ENCODE measurements at regions not wholly inside any gene's neighbourhood (a gene's known extent, or its start where the extent isn't known, plus 50 kb on each side); places are given as distances from the start of the nearest gene placed in this dataset.

DNA sequence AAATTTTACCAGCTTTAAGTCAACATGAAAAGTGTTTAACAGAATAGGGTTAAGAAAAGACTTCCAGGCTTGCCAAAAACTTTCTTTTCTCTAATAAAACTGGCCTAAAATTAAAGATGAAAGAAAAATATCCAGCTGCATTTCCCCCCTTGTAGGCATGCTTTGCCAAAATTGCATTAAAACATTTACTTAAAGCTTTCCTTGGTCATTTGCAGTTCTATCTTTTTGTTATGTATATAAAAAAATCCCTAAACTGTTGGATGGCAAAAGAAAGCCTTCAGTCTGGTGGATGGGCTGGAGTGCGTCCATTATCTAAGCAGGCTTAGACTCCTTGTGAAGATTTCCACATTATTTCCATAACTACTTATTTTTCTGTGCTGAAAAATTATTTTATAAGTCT, 105.4 kb upstream of the DSEL start:
- DNase-seq = no peak

DNA sequence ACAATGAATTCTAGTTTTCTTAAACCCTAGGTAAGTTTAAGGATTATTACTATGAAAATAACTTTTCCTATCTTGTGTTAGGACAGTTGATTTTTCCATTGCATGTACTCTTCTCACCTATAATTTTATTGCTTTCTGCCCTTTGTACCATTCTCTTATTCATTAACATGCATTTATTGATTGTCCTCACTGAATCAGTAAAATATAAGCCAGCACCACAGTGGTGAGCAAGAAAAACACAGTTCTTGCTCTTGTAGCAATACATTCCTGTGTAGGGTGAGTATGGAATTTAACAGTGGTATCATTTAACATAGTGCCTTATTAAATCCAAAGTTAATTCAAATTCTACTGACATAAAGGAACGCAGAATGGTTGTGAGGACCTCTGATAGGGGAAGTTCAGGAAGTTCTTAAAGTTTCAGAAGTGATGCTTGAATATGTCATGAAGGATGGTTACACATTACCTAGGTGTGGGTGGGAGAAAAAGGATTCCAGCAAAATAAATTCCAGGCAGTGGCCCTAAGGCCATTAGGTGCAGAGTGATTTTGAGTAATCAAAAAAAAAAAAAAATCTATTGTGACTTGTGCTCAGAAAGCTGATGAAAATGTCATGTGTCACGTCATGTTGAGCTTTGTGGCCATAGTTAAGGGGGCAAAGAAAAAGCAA, 104.7 kb upstream of the DSEL start:
- no peak for DNase-seq

DNA sequence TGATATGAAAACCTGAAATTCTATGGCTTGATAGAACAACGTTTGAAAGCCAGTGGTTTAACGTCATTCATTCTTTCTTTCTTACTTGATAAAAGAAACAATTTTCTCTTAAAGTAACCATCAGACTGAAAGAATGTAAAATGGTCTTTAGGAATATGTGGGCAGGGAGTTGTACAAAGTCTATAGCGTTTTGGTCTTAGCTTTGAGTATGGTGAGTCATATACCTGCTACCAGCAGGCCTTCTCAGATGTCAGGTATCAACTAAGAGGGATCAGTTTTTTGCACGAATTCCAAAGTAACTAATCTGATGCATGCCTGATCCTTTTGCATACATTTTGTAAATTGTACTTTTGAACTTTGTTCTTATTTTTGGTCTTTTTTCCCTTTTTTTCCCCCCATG, 101.5 kb upstream of the DSEL start:
- no peak for DNase-seq

DNA sequence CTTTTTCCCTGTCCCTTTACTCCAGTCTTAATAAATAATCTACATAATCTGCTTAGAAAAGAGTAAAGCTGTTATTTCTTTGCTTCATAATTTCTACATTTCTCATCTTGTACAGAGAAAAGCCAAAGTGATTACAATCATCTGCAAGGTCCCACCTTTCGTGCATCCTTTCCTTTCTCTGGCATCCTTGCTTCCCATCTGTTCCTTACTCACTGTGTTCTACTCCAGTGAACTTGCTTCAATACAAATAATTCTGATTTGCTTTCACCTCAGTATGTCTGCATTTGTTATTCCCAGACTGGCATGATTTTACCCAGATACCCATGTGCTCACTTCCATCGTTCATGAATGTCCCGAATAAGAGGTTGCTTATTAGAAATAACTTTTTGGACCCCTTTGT, 99.4 kb upstream of the DSEL start:
- DNase-seq = no peak

DNA sequence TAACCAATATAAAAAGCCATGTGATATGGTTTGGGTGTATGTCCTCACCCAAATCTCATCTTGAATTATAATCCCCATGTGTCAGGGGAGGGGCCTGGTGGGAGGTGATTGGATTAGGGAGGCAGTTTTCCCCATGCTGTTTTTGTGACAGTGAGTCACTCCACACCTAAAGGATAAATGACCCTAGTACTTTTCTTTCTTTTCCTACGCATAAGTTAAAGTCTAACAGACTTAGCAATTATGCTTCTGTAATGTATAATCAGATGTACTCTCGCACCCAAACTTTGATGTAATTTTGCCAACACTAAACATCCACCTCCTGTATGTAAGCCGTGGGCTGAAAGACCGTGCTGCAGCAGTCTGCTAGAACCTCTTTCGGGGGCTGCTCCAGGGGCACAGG, 97.2 kb upstream of the DSEL start:
- no peak for DNase-seq

DNA sequence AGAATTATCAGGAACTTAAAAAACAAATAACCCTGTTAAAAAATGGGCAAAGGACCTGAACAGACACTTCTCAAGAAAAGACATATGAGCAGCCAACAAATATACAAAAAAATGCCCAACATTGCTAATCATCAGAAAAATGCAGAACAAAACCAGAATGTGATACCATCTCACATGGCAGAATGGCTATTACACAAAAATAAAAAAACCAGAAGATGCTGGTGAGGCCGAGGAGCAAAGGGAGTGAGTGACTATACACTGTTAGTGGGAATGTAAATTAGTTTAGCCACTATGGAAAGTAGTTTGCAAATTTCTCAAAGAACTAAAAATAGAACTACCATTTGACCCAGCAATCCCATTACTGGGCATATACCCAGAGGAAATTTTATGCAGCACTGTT, 95.8 kb upstream of the DSEL start:
- DNase-seq = no peak

DNA sequence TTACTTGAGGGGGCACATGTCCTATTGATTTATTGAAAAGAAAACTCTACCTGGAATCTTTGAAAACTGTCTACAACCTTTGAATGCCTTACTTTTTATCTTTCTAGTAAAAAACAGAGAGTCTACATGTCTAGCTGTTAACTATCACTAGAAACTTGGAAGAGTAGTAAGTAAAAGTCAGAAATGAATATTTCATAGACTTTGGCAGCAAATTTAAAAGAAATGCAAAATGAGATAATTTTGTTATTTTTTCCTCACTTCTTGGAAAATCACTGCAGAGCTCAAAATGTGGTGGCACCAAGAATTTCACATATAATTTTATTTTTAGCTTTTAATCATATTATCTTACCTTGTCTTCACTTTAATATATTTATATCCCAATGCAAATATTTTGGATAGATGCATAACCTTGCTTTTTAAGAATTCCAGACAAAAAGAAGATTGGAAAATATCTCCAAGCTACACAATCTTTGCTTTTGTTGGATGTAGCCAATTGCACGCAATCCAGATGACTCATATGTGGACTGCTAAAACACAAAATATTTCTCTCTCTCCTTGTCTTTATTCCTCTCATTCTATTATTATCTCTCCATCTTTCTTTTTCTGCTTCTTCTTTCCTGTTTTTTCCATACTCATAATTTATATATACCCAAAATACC, 92.2 kb upstream of the DSEL start:
- DNase-seq = no peak

DNA sequence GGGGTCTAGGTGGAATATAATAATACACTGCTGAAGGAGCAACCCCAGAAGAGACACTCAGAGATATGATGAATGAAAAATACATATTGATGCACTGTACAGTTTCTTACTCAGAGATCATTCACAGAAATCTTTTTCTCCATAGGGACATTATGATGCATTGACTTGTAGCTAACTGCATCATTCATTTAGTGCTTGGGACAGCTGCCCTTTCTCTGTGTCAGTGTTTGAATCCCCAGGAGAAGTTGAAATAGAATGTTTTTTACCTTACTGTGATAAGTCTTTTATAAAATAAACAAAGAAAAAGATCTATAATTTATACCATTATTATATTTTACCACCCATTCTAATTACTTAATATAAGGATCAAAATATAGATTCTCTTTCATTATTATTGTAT, 91.7 kb upstream of the DSEL start:
- no peak for DNase-seq

DNA sequence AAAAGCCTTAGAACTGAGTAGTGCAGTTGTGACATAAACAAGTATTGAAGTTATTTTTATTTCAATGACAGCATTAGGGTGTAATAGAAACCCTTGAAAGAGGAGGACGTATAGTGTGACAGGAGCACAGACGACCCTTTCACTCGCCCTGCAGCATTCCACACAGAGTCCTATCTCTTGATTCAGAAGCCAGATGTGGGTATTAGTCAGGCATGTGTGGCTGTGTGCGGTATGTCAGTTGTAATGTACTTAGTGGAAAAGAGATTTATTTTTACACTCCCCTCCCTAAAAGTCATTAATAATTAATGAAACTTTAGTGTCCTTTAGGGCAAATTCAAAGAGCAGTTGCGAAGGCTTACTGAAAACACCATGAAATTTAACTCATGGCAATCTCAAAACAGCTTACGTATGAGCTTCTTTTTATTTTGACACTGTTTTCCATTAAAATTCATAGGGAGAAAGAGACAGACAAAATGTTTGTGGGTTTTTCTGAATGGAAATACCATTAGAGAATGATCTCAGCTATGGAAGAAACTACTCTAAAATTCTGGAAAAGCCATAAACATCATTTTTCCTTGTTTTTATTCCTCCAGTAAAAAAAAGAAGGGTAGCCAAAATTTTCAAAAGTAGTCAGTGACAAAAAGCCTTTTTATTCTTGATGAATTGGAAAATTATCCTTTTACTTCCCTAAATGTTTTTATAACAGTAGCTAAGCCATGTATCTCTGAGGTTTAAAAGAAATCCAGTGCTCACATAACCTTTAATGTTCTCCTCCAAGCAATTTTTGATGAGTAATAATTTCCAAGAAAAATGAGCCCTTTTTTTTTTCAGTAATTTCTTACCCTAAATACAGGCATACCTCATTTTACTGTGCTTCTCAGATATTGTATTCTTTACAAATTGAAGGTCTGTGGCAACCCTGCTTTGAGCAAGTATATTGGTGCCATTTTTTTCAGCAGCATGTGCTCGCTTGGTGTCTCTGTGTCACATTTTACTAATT, 84.0 kb upstream of the DSEL start:
- no peak for DNase-seq

DNA sequence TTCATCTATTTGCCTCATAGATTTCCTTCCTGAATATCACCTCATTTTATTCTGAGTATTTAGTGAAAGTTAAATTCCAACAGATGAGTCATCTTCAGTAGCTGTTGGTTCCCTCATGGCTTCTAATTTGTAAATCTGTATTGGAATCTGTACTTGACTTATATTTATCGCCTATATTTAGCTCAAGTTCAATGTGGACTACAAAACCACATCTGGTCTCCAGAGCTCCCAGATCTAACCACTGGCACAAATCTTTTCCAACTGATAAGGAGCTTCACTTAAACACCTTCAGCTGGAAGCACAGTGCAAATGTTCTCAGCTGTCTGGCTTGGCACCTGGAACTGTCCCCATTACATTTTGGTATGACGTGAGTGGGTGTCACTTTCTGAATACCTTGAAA, 82.8 kb upstream of the DSEL start:
- no peak for DNase-seq

DNA sequence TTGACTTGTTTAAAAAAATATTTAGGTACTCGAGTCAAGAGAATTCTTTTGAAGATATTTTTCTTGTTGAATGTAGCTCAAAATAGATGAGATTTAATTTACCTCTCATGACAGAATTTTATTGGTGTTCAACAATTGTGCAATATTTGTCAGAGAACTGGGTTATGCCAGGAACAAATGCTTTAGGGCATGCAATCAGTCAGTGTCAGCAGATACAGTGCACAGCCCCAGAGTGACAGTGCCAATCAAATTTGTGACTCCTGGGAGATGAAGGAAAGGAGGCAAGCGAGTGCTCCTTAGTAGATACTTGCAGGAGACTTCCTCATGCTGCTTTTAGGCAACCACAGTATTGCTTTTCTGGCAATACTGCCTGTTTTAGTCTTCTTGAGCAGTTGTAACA, 81.2 kb upstream of the DSEL start:
- no peak for DNase-seq

DNA sequence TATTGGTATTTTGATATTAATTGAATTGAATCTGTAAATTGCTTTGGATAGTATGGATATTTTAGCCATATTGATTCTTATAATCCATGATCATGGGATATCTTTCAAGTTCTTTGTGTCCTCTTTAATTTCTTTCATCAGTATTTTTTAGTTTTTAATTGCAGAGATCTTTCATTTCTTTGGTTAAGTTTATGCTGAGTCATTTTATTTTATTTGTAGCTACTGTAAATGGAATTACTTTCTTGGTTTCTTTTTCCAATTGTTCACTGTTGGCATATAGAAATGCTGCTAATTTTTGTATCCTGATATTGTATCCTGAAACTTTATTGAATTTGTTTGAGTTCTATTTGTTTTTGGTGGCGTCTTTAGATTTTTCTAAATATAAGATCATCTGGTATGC, 79.5 kb upstream of the DSEL start:
- no peak for DNase-seq

DNA sequence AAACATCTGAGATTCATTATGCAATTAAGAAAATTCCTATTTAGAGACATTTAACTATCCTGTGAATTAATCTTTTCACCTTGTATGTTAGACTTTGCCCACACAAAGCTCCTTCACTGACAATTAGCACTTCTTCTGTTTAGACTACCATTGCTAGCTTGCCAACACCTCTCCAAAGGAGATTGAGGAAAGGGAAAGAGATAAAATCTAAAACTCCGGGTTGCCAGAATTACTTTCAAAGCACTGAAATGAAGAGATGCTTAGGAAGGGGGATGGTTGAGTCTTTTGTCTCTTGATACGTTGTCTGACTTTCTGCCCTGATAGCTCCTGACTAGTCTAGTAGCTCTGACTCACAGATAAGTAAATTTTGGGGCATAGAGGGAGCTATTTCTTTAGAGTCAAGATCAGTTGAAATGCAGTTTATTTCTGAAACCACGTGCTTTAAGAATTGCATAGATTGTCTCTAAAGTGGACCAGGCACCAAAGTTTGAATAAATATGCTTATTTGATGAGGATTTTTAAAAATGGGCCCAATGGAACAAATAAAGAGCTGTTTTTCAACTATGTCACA, 74.1 kb upstream of the DSEL start:
- no peak for DNase-seq

DNA sequence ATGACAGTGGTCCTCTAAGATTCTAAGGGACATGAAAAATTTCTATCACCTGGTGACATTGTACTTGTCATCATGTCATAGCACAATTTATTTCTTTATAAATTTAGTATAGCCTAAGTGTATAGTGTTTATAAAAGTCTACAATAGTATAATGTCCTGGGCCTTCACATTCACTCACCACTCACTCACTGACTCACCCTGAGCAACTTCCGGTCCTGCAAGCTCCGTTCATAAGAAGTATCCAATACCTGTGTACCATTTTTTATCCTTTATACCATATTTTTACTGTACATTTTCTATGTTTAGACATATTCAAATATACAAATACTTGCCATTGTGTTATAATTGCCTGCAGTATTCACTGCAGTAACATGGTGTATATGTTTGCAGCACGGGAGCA, 72.8 kb upstream of the DSEL start:
- DNase-seq = no peak

DNA sequence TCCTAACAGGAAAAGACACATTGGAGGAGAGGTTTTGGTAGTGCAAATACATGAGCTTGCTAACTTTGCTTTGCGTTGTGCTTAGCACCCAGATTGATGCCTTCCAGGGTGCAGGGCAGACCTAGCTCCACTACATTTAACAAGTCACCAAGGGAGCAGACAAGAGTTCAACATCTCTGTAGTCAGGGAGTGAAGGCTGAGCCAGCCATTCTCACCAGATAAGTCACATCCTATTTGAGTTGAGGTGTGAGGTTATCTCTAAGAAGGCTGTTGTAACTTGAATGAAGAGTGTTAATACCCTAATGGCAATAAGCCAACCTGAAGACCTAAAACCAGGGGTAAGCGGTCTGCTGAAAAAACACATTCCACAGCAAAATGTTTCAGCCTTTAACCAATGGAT, 69.6 kb upstream of the DSEL start:
- DNase-seq = no peak

DNA sequence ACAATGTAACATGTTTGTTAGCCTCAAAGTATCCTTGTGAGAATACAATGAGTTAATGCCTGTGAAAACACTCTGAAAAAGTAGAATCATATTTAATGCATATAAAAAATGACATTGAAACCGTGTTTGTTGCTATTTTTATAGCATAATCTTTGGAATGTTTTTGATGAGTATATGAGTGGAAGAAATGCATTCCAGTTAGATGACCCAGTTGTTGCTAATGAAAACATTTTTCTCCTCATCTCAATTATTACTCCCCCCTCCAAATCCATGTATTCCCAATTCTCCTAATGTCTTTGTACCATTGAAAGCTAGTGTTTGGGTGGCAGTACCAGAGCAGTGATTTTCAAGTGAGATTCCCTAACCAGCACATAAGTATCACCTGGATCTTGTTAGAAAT, 67.1 kb upstream of the DSEL start:
- DNase-seq = no peak

DNA sequence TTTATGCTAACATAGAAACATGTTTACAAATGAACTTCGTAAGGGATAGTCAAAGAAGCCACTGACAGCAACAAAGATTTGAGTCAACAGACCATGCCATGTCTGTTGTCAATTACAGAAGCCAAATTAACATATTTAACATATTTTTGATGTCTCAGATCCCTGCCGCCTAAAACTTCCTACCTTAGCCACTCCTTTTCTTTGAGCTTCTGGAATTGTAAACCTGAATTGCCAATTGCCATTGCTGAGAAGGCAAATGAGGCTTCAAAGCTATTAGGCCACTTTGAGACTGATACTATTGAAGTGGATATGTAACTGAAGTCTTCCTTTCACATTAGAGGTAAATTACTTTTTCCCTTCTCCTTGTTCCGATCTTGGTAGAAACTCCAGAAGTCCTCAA, 66.0 kb upstream of the DSEL start:
- DNase-seq = no peak

DNA sequence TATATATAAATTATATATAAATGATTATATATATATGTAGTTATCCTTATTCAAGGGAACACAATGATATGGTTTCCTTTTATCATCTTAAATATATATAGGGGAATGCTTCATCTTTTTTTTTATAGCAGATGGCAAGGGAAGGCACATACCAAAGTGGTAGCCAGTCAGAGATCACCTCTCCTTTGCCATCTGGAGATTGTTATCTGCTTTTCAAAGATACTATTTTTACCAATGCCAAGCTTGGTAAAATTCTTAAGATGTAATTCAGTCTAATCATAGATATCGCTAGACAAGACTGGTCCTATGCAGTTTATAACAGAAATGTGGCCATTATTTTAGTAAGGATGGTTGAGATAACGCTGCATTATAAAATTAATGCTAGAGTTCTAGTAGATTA, 64.7 kb upstream of the DSEL start:
- no peak for DNase-seq

DNA sequence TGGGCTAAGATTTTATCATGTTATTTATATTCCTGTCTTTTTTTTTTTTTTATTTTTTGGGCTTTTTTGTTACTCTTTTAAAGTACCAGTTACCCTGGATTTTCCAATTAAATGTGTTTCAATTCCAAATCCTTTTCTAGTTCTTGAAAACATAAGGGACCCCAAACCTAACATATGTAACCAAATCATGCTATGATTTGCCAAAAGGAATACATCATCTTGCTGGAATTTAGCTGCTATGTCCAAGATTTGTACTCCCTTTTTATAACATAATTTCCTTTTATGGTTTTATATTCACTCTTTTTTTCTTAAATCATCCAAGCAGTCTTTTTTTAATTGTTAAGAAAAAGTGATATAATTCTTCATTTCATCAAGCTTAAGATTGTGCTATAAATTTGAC, 60.9 kb upstream of the DSEL start:
- DNase-seq = no peak

DNA sequence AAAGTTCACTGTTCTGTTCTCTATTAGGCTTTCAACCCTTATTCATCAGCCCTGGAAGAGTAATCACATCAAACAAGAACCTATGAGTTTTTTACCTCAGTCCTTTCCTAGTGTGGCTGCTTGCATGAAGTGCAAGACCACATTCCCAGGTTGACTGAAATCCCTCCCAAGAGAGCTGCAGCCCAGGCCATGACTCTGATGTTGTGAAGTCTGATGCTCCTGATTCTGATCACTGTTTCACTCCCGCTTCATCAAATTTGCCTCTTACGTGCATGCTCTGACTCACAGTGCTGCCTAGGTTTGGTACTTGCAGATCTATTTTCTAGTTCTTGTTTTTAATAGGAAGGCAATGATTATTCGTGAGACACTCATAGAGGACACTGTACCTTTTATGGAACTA, 58.2 kb upstream of the DSEL start:
- no peak for DNase-seq

DNA sequence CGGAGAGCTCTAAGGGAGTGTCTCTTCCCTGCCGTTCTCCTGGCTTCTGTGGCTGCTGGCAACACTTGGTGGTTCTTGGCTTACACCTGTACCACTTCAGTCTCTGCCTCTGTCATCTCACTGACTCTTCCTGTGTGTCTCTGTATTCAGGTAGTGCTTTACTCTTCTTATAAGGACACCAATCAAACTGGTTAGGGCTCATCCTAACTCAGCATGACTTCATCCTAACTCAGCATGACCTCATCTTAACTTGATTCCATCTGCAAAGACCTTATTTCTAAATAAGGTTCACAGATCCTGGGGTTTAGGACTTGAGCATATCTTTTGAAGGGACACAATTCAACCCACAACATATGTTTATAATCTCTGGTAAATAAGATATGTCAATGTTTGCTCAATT, 51.6 kb upstream of the DSEL start:
- DNase-seq = no peak
